ENCODE measurements at regions not wholly inside any gene's neighbourhood (a gene's known extent, or its start where the extent isn't known, plus 50 kb on each side); places are given as distances from the start of the nearest gene placed in this dataset.

- Histone ChIP-seq H3K4ac (replicated peaks; ENCODE audit: insufficient read length, low read depth, low read length) (no peak overlapping the region), H4K5ac (ENCODE audit: insufficient read length, low read depth, low read length) (no peak overlapping the region), H2AFZ (ENCODE audit: low read length) (no peak overlapping the region), H2BK5ac (ENCODE audit: low read depth, low read length) (no peak overlapping the region), H2BK12ac (ENCODE audit: low read depth, low read length) (no peak overlapping the region), H3K56ac (replicated peaks; ENCODE audit: insufficient read length, low read depth, low read length) (no peak overlapping the region), H3K9me3 (ENCODE audit: insufficient read depth in 2 of 2, low read depth in 1 of 2, low read length in 1 of 2) (peaks cover 4 to 5% of the 10 kb centered on the region in 2 experiments; a peak in 1 of 4 replicates), H2BK20ac (ENCODE audit: low read length) (no peak overlapping the region), H3K18ac (ENCODE audit: extremely low read depth, low read length) (no peak overlapping the region), H3K4me1 (replicated peaks in 1 of 4; ENCODE audit: control insufficient read depth in 3 of 4, insufficient read depth in 4 of 4, low read length in 3 of 4) (no peaks in the 10 kb centered on the region), H4K91ac (replicated peaks; ENCODE audit: insufficient read length, low read length) (no peak overlapping the region), H3K79me2 (ENCODE audit: control insufficient read depth in 1 of 2, insufficient read depth in 2 of 2, low read length in 2 of 2) (peaks cover 0 to 3% of the 10 kb centered on the region in 2 experiments; a peak in 1 of 4 replicates), H3K79me1 (ENCODE audit: low read depth, low read length) (no peaks in the 10 kb centered on the region), H4K20me1 (replicated peaks in 1 of 2; ENCODE audit: control insufficient read depth in 1 of 2, insufficient read depth in 2 of 2, low read length in 2 of 2) (peaks cover 0 to 1% of the 10 kb centered on the region in 2 experiments), H3K14ac (ENCODE audit: insufficient read length) (no peak overlapping the region), H3K4me2 (ENCODE audit: insufficient read depth in 1 of 2, low read depth in 2 of 2, low read length in 2 of 2) (no peak overlapping the region), H3K23ac (ENCODE audit: insufficient read length) (no peak overlapping the region), H2BK15ac (ENCODE audit: low read length) (no peak overlapping the region), H3K27me3 (replicated peaks in 1 of 4; ENCODE audit: control insufficient read depth in 3 of 4, extremely low read depth in 1 of 4, insufficient read depth in 3 of 4, low read length in 3 of 4) (no peaks in the 10 kb centered on the region), H3K23me2 (ENCODE audit: low read depth, low read length) (no peaks in the 10 kb centered on the region), H3K27ac (ENCODE audit: low read depth, low read length) (no peak overlapping the region), H3K4me3 (ENCODE audit: extremely low read depth in 1 of 4, insufficient read depth in 2 of 4, low read depth in 3 of 4, low read length in 4 of 4) (no peak overlapping the region), H2BK120ac (replicated peaks; ENCODE audit: low read depth, low read length) (no peak overlapping the region), H3K36me3 (ENCODE audit: control insufficient read depth in 2 of 4, insufficient read depth in 4 of 4, low read length in 3 of 4) (peaks cover 0 to 5% (median 0%) of the 10 kb centered on the region in 4 experiments; a peak in 1 of 8 replicates), H4K8ac (ENCODE audit: extremely low read depth, insufficient read depth, low read length) (no peak overlapping the region), H2AK5ac (ENCODE audit: low read depth, low read length) (no peak overlapping the region), H3K9ac (replicated peaks in 1 of 4; ENCODE audit: extremely low read depth in 1 of 4, low read depth in 3 of 4, low read length in 3 of 4) (no peak overlapping the region)
- POLR2A ChIA-PET (ENCODE audit: partially characterized antibody): interaction anchor here (0.6 kb wide), 1 partner anchor 63 kb away, joined by 3 read pairs; no protein-coding TSS in a partner anchor
- CTCF ChIA-PET (ENCODE audit: partially characterized antibody): no interaction called here
- DNase-seq (ENCODE audit: low read depth in 1 of 2, low spot score in 2 of 2): no peak
- WGBS, 2 experiments (ENCODE audit: extremely low coverage in 1 of 2, insufficient coverage in 1 of 2, insufficient read length in 1 of 2, insufficient replicate concordance in 2 of 2, low coverage in 1 of 2, low lambda C conversion rate in 2 of 2, missing lambda C conversion rate in 1 of 2): 99% methylated on average over 4 of the region's 4 CpGs; no CpG with 5 or more reads in 1 of the 2 experiments
- no peak for TF ChIP-seq SUZ12 (IDR thresholded peaks at IDR 0.05; ENCODE audit: low read length)
- no peak for TF ChIP-seq JUND (IDR thresholded peaks at IDR 0.05; ENCODE audit: low read length)
- TF ChIP-seq SIN3A (conservative IDR thresholded peaks at IDR 0.05 in 1 of 2, IDR thresholded peaks at IDR 0.05 in 1 of 2; ENCODE audit: low read depth in 1 of 2, low read length in 2 of 2): no peak
- no peak for FAIRE-seq
These were observed 422.1 kb downstream of the AACS start for GRCh38 chr12:125487336-125487735.
